Right lobe of liver (tissue), 6 donors: ENCODE measurements at regions not wholly inside any gene's neighbourhood (a gene's known extent, or its start where the extent isn't known, plus 50 kb on each side); places are given as distances from the start of the nearest gene placed in this dataset.

Experiments used
- ATAC-seq, 4 donors: fragments of 200-7000 bp; cut with Tn5 transposase; one replicate each; pipeline ENCODE4 v1.9.1; 2020; ENCODE audit warnings: mild to moderate bottlenecking in 4 of 4, moderate library complexity in 4 of 4
- DNase-seq, 3 donors: peaks; one replicate each; pipeline ENCODE4 v3.0.0-alpha.2; 2020
- H3K27ac ChIP-seq, 3 donors: fragments of 200-600 bp; one replicate each; pipeline ENCODE4 v1.8.0; 2022
- H3K27me3 ChIP-seq, 2 donors: fragments of 200-600 bp; one replicate each; pipeline ENCODE4 v1.8.0; 2022
- H3K36me3 ChIP-seq, 4 donors: fragments of 200-600 bp; sonication (generic) in 1 of 4; one replicate each; pipeline versions ENCODE4 v1.5.1 to v1.8.0; 2017 to 2022; ENCODE audit warnings: control low read depth in 1 of 4
- H3K4me1 ChIP-seq, 4 donors: fragments of 200-600 bp; sonication (generic) in 1 of 4; one replicate each; pipeline versions ENCODE4 v1.5.1 to v1.8.0; 2017 to 2022; ENCODE audit warnings: control low read depth in 1 of 4
- H3K4me3 ChIP-seq, 3 donors: fragments of 200-600 bp; one replicate each; pipeline ENCODE4 v1.8.0; 2022
- H3K9me3 ChIP-seq, 4 donors: fragments of 200-600 bp; sonication (generic) in 1 of 4; one replicate each; pipeline versions ENCODE4 v1.5.1 to v1.8.0; 2017 to 2022; ENCODE audit warnings: control low read depth in 1 of 4
- POLR2A ChIP-seq: fragments of 450-650 bp; IDR thresholded peaks from one replicate; pipeline ENCODE4 v1.6.1; 2017; ENCODE audit warnings: antibody characterized with exemption, mild to moderate bottlenecking
- WGBS: methylation state at CpG from one replicate; pipeline ENCODE4 v1.1.6; 2018; ENCODE audit warnings: low coverage, low lambda C conversion rate; ENCODE audit not compliant: insufficient coverage; ENCODE audit errors: missing lambda C conversion rate; 5-methylcytosine and 5-hydroxymethylcytosine counted together
- intact Hi-C, 2 donors: fragments of 100-400 bp; cut with DNase I; formaldehyde crosslinking; loops; one replicate each; pipeline versions ENCODE4 v1.11.2 to v1.14.1; 2022
- TF ChIP-seq, protein P1 (sequence below), 4 donors: fragments of 200-600 bp in 3 of 4; fragments of 450-650 bp in 1 of 4; IDR thresholded peaks; one replicate each; pipeline versions ENCODE4 v1.5.1 to v1.8.0; 2016 to 2022; ENCODE audit warnings: antibody characterized with exemption in 4 of 4, mild to moderate bottlenecking in 2 of 4
- donor health status: DM: no; HTN: yes; CAD: no.
- donor health status: DM: no; HTN: no; CAD: no.
- donor health status: DM: no; HTN: no; CAD: no.
- donor health status: DM: no; HTN: yes; CAD: no.
- donor health status: DM: no; HTN: yes; CAD: no.

DNA sequence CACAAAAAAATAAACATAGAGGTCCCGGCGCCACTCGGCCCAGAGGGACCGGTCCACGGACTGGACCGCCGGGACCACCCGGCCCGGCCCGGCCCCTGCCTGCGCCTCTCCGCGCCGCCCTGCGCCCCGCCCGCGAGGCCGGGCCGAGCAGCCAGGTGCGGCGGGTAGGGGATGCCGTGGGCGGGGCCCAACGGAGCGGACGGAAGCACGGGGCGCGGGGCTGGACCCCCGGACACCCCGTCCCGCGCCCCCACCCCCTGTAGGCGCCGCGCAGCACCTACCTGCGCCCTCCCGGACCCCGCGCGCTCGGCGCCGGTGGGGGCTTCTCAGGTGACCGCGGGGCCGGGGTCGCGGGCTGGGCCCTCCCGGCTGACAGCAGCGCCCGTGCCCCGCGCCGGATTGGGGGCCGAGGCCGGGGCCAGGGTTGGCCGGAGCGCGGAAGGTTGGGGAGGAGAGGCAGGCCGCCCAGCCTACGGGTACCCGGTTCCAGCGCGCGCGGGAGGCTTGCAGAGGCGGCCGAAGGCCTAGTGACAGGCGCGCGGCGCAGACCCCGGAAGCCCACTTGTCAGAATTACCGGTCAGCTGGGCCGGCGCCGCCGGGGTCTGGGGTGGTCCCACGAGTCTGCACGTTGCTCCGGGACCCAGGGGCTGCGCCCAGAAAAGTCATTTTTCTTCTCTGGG lies 351.9 kb upstream of the CAMK1G start:
- Histone ChIP-seq H3K4me3 (no peak overlapping the region), H3K36me3 (no peaks in the 10 kb centered on the region), H3K4me1 (no peaks in the 10 kb centered on the region), H3K27ac (no peak overlapping the region), H3K9me3 (no peaks in the 10 kb centered on the region), H3K27me3 (peaks cover 0 to 4% of the 10 kb centered on the region in 2 donors)
- TF ChIP-seq, protein P1, sequence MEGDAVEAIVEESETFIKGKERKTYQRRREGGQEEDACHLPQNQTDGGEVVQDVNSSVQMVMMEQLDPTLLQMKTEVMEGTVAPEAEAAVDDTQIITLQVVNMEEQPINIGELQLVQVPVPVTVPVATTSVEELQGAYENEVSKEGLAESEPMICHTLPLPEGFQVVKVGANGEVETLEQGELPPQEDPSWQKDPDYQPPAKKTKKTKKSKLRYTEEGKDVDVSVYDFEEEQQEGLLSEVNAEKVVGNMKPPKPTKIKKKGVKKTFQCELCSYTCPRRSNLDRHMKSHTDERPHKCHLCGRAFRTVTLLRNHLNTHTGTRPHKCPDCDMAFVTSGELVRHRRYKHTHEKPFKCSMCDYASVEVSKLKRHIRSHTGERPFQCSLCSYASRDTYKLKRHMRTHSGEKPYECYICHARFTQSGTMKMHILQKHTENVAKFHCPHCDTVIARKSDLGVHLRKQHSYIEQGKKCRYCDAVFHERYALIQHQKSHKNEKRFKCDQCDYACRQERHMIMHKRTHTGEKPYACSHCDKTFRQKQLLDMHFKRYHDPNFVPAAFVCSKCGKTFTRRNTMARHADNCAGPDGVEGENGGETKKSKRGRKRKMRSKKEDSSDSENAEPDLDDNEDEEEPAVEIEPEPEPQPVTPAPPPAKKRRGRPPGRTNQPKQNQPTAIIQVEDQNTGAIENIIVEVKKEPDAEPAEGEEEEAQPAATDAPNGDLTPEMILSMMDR (IDR thresholded peaks at IDR 0.05), result no peak
- TF ChIP-seq POLR2A, result no peak
- 20% methylated on average over 2 of the region's 84 CpGs for WGBS
- intact Hi-C loops, result no loop called here
- DNase-seq (no peak), ATAC-seq (peak in 1 of 4 donors; percentile 41)

DNA sequence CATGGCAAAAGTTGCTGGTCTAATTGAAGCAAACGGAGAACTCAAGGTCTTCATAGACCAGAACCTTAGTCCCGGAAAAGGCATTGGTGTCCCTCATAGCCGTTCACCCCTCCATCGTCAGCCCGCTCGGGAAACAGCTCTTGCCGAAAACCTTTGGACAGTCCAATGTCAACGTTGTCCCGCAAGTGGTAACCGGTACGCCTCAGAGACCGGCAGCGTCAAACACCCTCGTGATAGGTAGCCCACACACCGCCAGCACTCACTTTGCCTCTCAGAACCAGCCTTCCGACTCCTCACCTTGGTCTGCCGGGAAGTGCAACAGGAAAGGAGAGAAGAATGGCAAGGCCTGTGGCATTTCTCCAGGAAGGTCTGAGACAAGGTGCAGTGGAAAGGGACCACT lies 351.3 kb upstream of the CAMK1G start:
- no peak for DNase-seq
- 88% methylated on average over 3 of the region's 17 CpGs for WGBS

DNA sequence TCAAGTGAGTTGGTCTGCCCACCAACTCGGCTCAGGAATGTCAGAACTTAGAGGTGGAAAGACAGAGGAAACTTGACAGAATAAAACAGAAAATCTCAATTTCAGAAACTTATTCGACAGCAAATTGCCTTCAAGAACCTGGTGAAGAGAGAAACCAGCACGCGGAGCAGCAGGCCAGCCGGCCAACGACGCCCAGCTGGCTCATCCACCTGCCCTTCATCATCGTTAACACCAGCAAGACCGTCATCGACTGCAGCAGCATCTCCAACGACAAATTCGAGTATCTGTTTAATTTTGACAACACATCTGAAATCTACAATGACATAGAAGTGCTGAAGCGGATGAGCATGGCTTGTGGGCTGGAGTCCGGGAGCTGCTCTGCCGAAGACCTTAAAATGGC lies 350.8 kb upstream of the CAMK1G start:
- Histone ChIP-seq H3K4me3 (no peak overlapping the region), H3K27ac (no peak overlapping the region), H3K36me3 (no peaks in the 10 kb centered on the region), H3K9me3 (no peaks in the 10 kb centered on the region), H3K4me1 (no peaks in the 10 kb centered on the region), H3K27me3 (peaks cover 0 to 4% of the 10 kb centered on the region in 2 donors)
- DNase-seq, result no peak
- WGBS, result 90% methylated on average over 14 of the region's 15 CpGs
- ATAC-seq, result no peak
- intact Hi-C loops, result no loop called here
- TF ChIP-seq, protein P1 (IDR thresholded peaks at IDR 0.05), result no peak
- TF ChIP-seq POLR2A, result no peak

More for the DNA sequence above, 351.3 kb upstream of the CAMK1G start:
- Histone ChIP-seq H3K4me3 (no peak overlapping the region), H3K36me3 (no peaks in the 10 kb centered on the region), H3K4me1 (no peaks in the 10 kb centered on the region), H3K9me3 (no peaks in the 10 kb centered on the region), H3K27ac (no peak overlapping the region), H3K27me3 (peaks cover 0 to 4% of the 10 kb centered on the region in 2 donors)
- intact Hi-C loops, result no loop called here
- no peak for ATAC-seq
- TF ChIP-seq, protein P1 (IDR thresholded peaks at IDR 0.05), result no peak
- no peak for TF ChIP-seq POLR2A

DNA sequence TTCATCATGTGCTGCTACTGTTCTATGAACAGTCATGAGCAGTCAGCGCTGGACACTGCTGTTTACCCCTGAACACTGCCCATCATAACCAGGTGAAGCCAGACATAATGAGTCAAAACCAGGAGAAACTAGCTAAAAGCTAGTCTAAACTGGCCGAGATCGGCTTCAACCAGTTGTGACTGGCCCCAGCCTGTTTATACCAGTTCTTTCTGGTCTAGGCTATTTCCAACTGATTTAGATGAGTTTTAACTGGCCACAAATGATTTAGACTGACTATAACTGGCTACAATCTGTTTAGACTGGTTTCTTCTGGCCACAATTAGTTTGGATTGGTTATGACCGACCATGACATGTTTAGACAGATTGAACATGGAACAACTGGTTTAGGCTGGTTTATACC lies 348.3 kb upstream of the CAMK1G start:
- no peaks in the 10 kb centered on the region for H3K9me3 ChIP-seq
- H3K4me3 ChIP-seq, result no peak overlapping the region
- no peak overlapping the region for H3K27ac ChIP-seq
- DNase-seq, result no peak
- no peaks in the 10 kb centered on the region for H3K36me3 ChIP-seq
- TF ChIP-seq POLR2A, result no peak
- TF ChIP-seq, protein P1 (IDR thresholded peaks at IDR 0.05), result no peak
- intact Hi-C loops, result no loop called here
- peaks cover 0 to 4% of the 10 kb centered on the region in 2 donors for H3K27me3 ChIP-seq
- 95% methylated on average over 3 of the region's 4 CpGs for WGBS
- no peaks in the 10 kb centered on the region for H3K4me1 ChIP-seq
- ATAC-seq, result no peak
